ENCODE measurements at regions not wholly inside any gene's neighbourhood (a gene's known extent, or its start where the extent isn't known, plus 50 kb on each side); places are given as distances from the start of the nearest gene placed in this dataset.

DNA sequence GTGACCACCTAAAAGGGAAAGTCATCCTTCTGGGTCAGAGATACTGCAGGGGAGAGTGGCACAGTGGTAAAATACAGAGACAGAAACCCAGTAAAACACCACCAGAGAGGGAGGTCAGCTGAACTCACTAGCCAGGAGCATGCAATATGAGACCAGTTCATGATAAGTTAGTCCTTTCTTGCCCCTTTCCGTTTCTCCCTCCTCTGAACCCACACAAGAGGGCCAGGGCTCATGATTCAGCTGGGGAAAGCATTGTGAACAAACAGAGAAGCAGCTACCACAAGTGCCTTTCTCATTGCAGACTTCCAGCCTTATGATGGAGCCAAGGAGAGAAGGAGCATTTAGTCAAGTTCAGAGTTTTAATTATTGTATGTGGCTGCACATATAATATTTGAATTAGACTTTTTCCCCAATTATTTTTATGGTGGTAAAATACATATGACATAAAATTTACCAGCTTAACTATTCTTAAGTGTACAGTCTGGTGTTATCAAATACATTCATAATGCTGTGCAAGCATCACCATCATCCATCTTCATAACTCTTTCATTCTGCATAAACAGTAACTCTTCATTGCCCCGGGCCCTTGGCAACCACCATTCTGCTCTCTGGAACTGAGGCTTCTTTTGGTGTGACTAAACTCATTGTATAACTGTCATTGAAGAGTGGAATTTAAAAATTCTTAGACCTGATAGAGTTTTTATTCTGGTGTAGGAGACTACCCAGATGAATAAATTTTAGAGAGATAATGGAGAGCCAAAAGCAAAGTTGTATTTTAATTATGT is 114.6 kb downstream of the DDIT4L start:
- Mint-ChIP-seq H3K4me3 (no peak overlapping the region), H3K27ac (peak overlapping the region; percentile 10), H3K36me3 (no peaks in the 10 kb centered on the region), H3K9me3 (peaks cover 4% of the 10 kb centered on the region), H3K4me1 (ENCODE audit: unreplicated experiment) (no peaks in the 10 kb centered on the region), H3K27me3 (peaks cover 11% of the 10 kb centered on the region)
- TF ChIP-seq, protein P1, sequence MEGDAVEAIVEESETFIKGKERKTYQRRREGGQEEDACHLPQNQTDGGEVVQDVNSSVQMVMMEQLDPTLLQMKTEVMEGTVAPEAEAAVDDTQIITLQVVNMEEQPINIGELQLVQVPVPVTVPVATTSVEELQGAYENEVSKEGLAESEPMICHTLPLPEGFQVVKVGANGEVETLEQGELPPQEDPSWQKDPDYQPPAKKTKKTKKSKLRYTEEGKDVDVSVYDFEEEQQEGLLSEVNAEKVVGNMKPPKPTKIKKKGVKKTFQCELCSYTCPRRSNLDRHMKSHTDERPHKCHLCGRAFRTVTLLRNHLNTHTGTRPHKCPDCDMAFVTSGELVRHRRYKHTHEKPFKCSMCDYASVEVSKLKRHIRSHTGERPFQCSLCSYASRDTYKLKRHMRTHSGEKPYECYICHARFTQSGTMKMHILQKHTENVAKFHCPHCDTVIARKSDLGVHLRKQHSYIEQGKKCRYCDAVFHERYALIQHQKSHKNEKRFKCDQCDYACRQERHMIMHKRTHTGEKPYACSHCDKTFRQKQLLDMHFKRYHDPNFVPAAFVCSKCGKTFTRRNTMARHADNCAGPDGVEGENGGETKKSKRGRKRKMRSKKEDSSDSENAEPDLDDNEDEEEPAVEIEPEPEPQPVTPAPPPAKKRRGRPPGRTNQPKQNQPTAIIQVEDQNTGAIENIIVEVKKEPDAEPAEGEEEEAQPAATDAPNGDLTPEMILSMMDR (conservative IDR thresholded peaks at IDR 0.05): no peak
- DNase-seq (ENCODE audit: extremely low spot score, unreplicated experiment): no peak

DNA sequence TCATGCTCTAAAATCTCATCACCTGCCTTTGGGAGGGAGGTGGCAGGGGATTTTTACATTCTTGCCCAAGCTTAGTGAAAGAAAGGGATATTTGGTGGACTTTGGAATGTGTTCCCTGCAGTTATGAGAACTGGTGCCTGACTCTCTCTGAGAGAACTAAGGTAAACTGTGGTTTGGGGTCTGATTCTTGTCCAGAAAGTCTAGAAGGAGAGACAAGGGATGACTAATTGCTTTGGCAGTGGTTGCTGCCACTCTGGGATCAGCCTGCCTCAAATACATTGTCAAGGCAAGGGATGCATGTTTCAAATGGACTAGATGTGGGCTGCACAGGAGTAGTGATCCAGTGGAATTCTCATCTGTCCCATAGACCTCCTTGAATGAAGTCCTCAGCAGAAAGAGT is 115.2 kb downstream of the DDIT4L start:
- peak overlapping the region; percentile 10 for H3K27ac Mint-ChIP-seq
- H3K4me3 Mint-ChIP-seq: no peak overlapping the region
- no peak for DNase-seq (ENCODE audit: extremely low spot score, unreplicated experiment)
- peaks cover 4% of the 10 kb centered on the region for H3K9me3 Mint-ChIP-seq
- no peaks in the 10 kb centered on the region for H3K36me3 Mint-ChIP-seq
- TF ChIP-seq, protein P1 (conservative IDR thresholded peaks at IDR 0.05): no peak
- peaks cover 11% of the 10 kb centered on the region for H3K27me3 Mint-ChIP-seq
- H3K4me1 Mint-ChIP-seq (ENCODE audit: unreplicated experiment): no peaks in the 10 kb centered on the region

DNA sequence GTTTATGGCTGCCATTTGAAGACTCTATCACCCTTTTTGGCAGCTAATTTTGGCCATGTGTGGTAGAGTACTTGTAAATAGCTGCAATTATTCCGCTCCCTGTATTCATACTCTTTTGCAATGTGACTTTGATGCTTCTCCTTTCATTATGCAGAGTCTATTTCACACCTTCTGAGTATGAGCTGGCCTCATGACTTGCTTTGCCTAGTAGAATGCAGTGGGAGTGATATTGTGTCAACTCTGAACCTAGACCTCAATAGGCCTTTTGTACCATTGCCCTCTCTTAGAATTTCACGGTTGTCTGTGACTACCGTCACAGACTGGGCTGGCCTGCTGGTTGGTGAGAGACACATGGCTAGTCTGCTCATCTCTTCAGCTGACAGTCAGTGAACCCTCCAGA is 118.8 kb downstream of the DDIT4L start:
- H3K27me3 Mint-ChIP-seq: peaks cover 15% of the 10 kb centered on the region
- no peak for DNase-seq (ENCODE audit: extremely low spot score, unreplicated experiment)

DNA sequence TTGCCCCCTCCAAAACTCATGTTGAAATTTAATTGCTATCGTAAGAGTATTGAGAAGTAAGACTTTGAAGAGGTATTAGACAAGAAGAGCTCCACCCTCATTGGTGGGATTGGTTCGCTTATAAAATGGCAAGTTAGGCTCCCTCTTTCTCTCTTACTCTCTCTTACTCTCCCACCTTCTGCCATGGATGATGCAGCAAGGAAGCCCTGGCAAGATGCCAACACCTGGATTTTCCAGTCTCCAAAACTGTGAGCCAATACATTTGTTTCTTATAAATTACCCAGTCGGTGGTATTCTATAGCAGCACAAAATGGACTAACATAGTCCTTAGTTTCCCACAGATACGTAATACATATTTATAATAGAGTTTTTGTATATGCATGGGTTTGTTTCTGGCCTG is 119.4 kb downstream of the DDIT4L start:
- H3K4me3 Mint-ChIP-seq: no peak overlapping the region
- H3K9me3 Mint-ChIP-seq: peaks cover 1% of the 10 kb centered on the region
- no peaks in the 10 kb centered on the region for H3K36me3 Mint-ChIP-seq
- H3K27me3 Mint-ChIP-seq: peaks cover 15% of the 10 kb centered on the region
- no peaks in the 10 kb centered on the region for H3K4me1 Mint-ChIP-seq (ENCODE audit: unreplicated experiment)
- H3K27ac Mint-ChIP-seq: no peak overlapping the region
- TF ChIP-seq, protein P1 (conservative IDR thresholded peaks at IDR 0.05): no peak
- DNase-seq (ENCODE audit: extremely low spot score, unreplicated experiment): no peak

More for the DNA sequence above, 118.8 kb downstream of the DDIT4L start:
- H3K4me3 Mint-ChIP-seq: no peak overlapping the region
- no peak overlapping the region for H3K27ac Mint-ChIP-seq
- TF ChIP-seq, protein P1 (conservative IDR thresholded peaks at IDR 0.05): no peak
- peaks cover 4% of the 10 kb centered on the region for H3K9me3 Mint-ChIP-seq
- no peaks in the 10 kb centered on the region for H3K36me3 Mint-ChIP-seq
- H3K4me1 Mint-ChIP-seq (ENCODE audit: unreplicated experiment): no peaks in the 10 kb centered on the region

DNA sequence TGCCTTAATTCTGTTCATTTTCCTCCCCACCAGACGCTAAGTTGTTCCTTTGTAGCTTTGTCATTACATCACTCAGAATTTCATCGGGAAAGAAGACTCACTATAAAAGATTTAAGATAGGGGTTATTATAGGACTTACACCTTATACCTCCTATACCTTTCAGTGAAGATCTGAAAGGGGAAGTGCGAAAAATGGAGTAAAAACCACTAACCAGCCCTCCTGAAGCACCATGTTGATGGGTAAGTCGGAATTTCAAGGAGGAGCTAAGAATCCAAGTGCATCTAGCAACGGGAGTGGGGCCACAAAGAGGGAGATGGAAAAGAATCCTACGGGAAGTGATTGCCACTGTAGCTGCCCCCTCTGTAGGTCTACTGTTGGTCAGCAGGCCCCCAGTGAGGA is 119.1 kb upstream of the H2AZ1 start:
- no peaks in the 10 kb centered on the region for H3K4me1 Mint-ChIP-seq (ENCODE audit: unreplicated experiment)
- no peaks in the 10 kb centered on the region for H3K36me3 Mint-ChIP-seq
- TF ChIP-seq, protein P1 (conservative IDR thresholded peaks at IDR 0.05): no peak
- no peaks in the 10 kb centered on the region for H3K9me3 Mint-ChIP-seq
- DNase-seq (ENCODE audit: extremely low spot score, unreplicated experiment): no peak
- H3K4me3 Mint-ChIP-seq: no peak overlapping the region
- H3K27me3 Mint-ChIP-seq: peaks cover 6% of the 10 kb centered on the region
- H3K27ac Mint-ChIP-seq: no peak overlapping the region

All from type B pancreatic cell (in vitro differentiated cells).